Astrocyte (in vitro differentiated cells and primary cell): ENCODE measurements at regions not wholly inside any gene's neighbourhood (a gene's known extent, or its start where the extent isn't known, plus 50 kb on each side); places are given as distances from the start of the nearest gene placed in this dataset.
"Not testable (repeated sequence)": the region's sequence is repeated elsewhere in the genome, so short reads cannot be mapped to it uniquely, and the experiment has no call there.

ENCODE experiments used
- DNase-seq: peaks from one replicate; pipeline ENCODE4 v3.0.0-alpha.2; 2010; ENCODE audit warnings: low read depth
- FAIRE-seq: peaks from 2 replicates; lab custom pipeline; 2011; peaks lifted over from hg19 to GRCh38; lab: Jason Lieb, UNC
- H2AFZ ChIP-seq: 2 replicates; pipeline ENCODE4 v1.6.0; 2012; ENCODE audit warnings: low read depth, low read length, inconsistent platforms
- H3K27ac ChIP-seq: 2 replicates; pipeline ENCODE4 v1.5.1; 2011; ENCODE audit warnings: low read depth, low read length, inconsistent platforms
- H3K27me3 ChIP-seq: 2 replicates; pipeline ENCODE4 v1.6.0; 2011; ENCODE audit warnings: low read length, inconsistent platforms; ENCODE audit not compliant: insufficient read depth
- H3K36me3 ChIP-seq: 2 replicates; pipeline ENCODE4 v1.5.1; 2011; ENCODE audit warnings: low read length, inconsistent platforms; ENCODE audit not compliant: insufficient read depth
- H3K4me1 ChIP-seq: 2 replicates; pipeline ENCODE4 v1.5.1; 2011; ENCODE audit warnings: low read length, inconsistent platforms; ENCODE audit not compliant: insufficient read depth
- H3K4me2 ChIP-seq: 2 replicates; pipeline ENCODE4 v1.6.0; 2012; ENCODE audit warnings: low read length, inconsistent platforms
- H3K4me3 ChIP-seq: 2 replicates; pipeline ENCODE4 v1.5.1; 2011; ENCODE audit warnings: low read depth, mild to moderate bottlenecking, low read length, inconsistent platforms; ENCODE audit not compliant: insufficient read depth
- H3K79me2 ChIP-seq: 2 replicates; pipeline ENCODE4 v1.6.0; 2012; ENCODE audit warnings: mild to moderate bottlenecking, low read length, inconsistent platforms; ENCODE audit not compliant: insufficient read depth
- H3K9ac ChIP-seq: 2 replicates; pipeline ENCODE4 v1.6.0; 2012; ENCODE audit warnings: mild to moderate bottlenecking, low read length, inconsistent platforms
- H3K9me3 ChIP-seq: 2 replicates; pipeline ENCODE4 v1.5.1; 2012; ENCODE audit warnings: low read depth, mild to moderate bottlenecking, low read length, inconsistent platforms; ENCODE audit not compliant: insufficient read depth
- H4K20me1 ChIP-seq: 2 replicates; pipeline ENCODE4 v1.6.0; 2012; ENCODE audit warnings: low read length, inconsistent platforms; ENCODE audit not compliant: insufficient read depth
- H3K27ac Mint-ChIP-seq: one replicate; pipeline ENCODE4 v1.8.0; 2021; ENCODE audit warnings: mild to moderate bottlenecking, mixed read lengths; ENCODE audit not compliant: unreplicated experiment
- H3K27me3 Mint-ChIP-seq: one replicate; pipeline ENCODE4 v1.8.0; 2021; ENCODE audit warnings: low read depth, mixed read lengths; ENCODE audit not compliant: unreplicated experiment
- H3K36me3 Mint-ChIP-seq: one replicate; pipeline ENCODE4 v1.8.0; 2021; ENCODE audit warnings: low read depth, mixed read lengths; ENCODE audit not compliant: unreplicated experiment
- H3K4me1 Mint-ChIP-seq: one replicate; pipeline ENCODE4 v1.8.0; 2021; ENCODE audit warnings: low read depth, mixed read lengths; ENCODE audit not compliant: unreplicated experiment
- H3K4me3 Mint-ChIP-seq: one replicate; pipeline ENCODE4 v1.8.0; 2021; ENCODE audit warnings: mild to moderate bottlenecking, moderate library complexity, mixed read lengths; ENCODE audit not compliant: unreplicated experiment
- H3K9me3 Mint-ChIP-seq: one replicate; pipeline ENCODE4 v1.8.0; 2021; ENCODE audit warnings: mild to moderate bottlenecking, mixed read lengths; ENCODE audit not compliant: unreplicated experiment
- CTCF ChIP-seq: IDR thresholded peaks from 2 replicates; pipeline ENCODE4 v1.5.1; 2011; ENCODE audit warnings: low read depth, mild to moderate bottlenecking, inconsistent platforms, low read length, moderate library complexity; ENCODE audit not compliant: insufficient read depth
- EZH2 ChIP-seq: IDR thresholded peaks from 2 replicates; pipeline ENCODE4 v1.6.1; 2012; ENCODE audit warnings: mild to moderate bottlenecking, low read length, inconsistent platforms; ENCODE audit not compliant: insufficient read depth

GRCh38 chr12:131311764-131312163 is 358.1 kb downstream of the ADGRD1 start:
- FAIRE-seq: no peak

GRCh38 chr12:131312382-131312781 is 358.7 kb downstream of the ADGRD1 start:
- H3K27me3 Mint-ChIP-seq: peaks cover 23% of the 10 kb centered on the region
- not testable (repeated sequence) for H3K27ac Mint-ChIP-seq, H3K79me2 ChIP-seq, H2AFZ ChIP-seq, H3K27me3 ChIP-seq, H3K36me3 Mint-ChIP-seq, DNase-seq, H3K4me1 ChIP-seq, H3K27ac ChIP-seq, H3K36me3 ChIP-seq, H3K4me3 ChIP-seq, H3K9me3 Mint-ChIP-seq, H4K20me1 ChIP-seq, H3K9me3 ChIP-seq, FAIRE-seq, H3K4me2 ChIP-seq, H3K4me3 Mint-ChIP-seq, H3K4me1 Mint-ChIP-seq, H3K9ac ChIP-seq

More at GRCh38 chr12:131311764-131312163, 358.1 kb downstream of the ADGRD1 start:
- H3K27ac ChIP-seq: no peak overlapping the region
- peaks cover 23% of the 10 kb centered on the region for H3K27me3 Mint-ChIP-seq
- TF ChIP-seq CTCF (no peak), EZH2 (no peak)
- H3K36me3 Mint-ChIP-seq: no peaks in the 10 kb centered on the region
- H3K4me3 Mint-ChIP-seq: no peak overlapping the region
- H3K4me1 ChIP-seq: no peaks in the 10 kb centered on the region
- no peak overlapping the region for H3K4me2 ChIP-seq
- H3K36me3 ChIP-seq: no peaks in the 10 kb centered on the region
- no peaks in the 10 kb centered on the region for H3K4me1 Mint-ChIP-seq
- H3K79me2 ChIP-seq: no peaks in the 10 kb centered on the region
- H3K27ac Mint-ChIP-seq: no peak overlapping the region
- DNase-seq: no peak
- H3K9me3 ChIP-seq: peaks cover 4% of the 10 kb centered on the region
- no peaks in the 10 kb centered on the region for H3K27me3 ChIP-seq
- no peak overlapping the region for H3K4me3 ChIP-seq
- peaks cover 5% of the 10 kb centered on the region for H3K9me3 Mint-ChIP-seq
- H2AFZ ChIP-seq: no peak overlapping the region
- no peak overlapping the region for H3K9ac ChIP-seq
- no peaks in the 10 kb centered on the region for H4K20me1 ChIP-seq

- no peak overlapping the region for H3K27ac Mint-ChIP-seq
- peaks cover 12% of the 10 kb centered on the region for H3K9me3 Mint-ChIP-seq
- Histone ChIP-seq H4K20me1 (no peaks in the 10 kb centered on the region), H3K27ac (no peak overlapping the region), H3K4me1 (no peaks in the 10 kb centered on the region), H3K9me3 (peaks cover 7% of the 10 kb centered on the region), H3K4me3 (no peak overlapping the region), H3K36me3 (no peaks in the 10 kb centered on the region), H3K4me2 (no peak overlapping the region), H3K79me2 (no peaks in the 10 kb centered on the region), H3K27me3 (no peaks in the 10 kb centered on the region), H2AFZ (no peak overlapping the region), H3K9ac (no peak overlapping the region)
- TF ChIP-seq CTCF: no peak
- no peak for TF ChIP-seq EZH2
- no peak overlapping the region for H3K4me3 Mint-ChIP-seq
- H3K27me3 Mint-ChIP-seq: peaks cover 23% of the 10 kb centered on the region
- no peak for FAIRE-seq
- no peaks in the 10 kb centered on the region for H3K4me1 Mint-ChIP-seq
- no peak for DNase-seq
- H3K36me3 Mint-ChIP-seq: no peaks in the 10 kb centered on the region
These were observed 359.3 kb downstream of the ADGRD1 start for GRCh38 chr12:131312793-131313545.
